ENCODE measurements at regions not wholly inside any gene's neighbourhood (a gene's known extent, or its start where the extent isn't known, plus 50 kb on each side); places are given as distances from the start of the nearest gene placed in this dataset.

DNA sequence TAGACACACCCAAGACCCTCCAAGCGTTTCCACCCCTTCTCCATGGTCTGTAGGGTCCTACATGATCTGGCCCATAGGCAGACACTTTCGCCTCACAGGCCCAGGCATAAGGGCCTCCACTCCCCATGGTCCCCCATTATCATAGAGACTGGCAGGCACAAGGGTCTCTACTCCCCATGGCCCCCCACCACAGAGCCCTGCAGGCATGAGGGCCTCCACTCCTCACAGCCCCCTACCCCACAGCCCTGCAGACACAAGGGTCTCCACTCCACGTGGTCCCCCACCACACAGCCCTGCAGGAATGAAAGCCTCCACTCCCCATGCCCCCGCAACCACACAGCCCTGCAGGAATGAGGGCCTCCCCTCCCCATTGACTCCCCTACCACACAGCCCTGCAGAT lies 159.7 kb upstream of the AGAP1 start:
- TF ChIP-seq TARDBP (IDR thresholded peaks at IDR 0.05) (no peak), SUZ12 (IDR thresholded peaks at IDR 0.05) (no peak), SP1 (IDR thresholded peaks at IDR 0.05) (no peak), ARNT (IDR thresholded peaks at IDR 0.05) (no peak), BHLHE40 (IDR thresholded peaks at IDR 0.05; ENCODE audit: borderline replicate concordance) (no peak), PKNOX1 (IDR thresholded peaks at IDR 0.05) (no peak)

All from HEK293T (cell line).